NCI-H1092 treated with DMSO at 0.1 percent for 48 hours (cell line): ENCODE measurements at regions not wholly inside any gene's neighbourhood (a gene's known extent, or its start where the extent isn't known, plus 50 kb on each side); places are given as distances from the start of the nearest gene placed in this dataset.
A peak's percentile ranks its signal among the peaks of the same experiment; 100 is the strongest.
"Not testable (repeated sequence)": the region's sequence is repeated elsewhere in the genome, so short reads cannot be mapped to it uniquely, and the experiment has no call there.

Experiments used
- DNase-seq: peaks from one replicate; lab custom pipeline; 2025; lab: John Stamatoyannopoulos, UW

DNA sequence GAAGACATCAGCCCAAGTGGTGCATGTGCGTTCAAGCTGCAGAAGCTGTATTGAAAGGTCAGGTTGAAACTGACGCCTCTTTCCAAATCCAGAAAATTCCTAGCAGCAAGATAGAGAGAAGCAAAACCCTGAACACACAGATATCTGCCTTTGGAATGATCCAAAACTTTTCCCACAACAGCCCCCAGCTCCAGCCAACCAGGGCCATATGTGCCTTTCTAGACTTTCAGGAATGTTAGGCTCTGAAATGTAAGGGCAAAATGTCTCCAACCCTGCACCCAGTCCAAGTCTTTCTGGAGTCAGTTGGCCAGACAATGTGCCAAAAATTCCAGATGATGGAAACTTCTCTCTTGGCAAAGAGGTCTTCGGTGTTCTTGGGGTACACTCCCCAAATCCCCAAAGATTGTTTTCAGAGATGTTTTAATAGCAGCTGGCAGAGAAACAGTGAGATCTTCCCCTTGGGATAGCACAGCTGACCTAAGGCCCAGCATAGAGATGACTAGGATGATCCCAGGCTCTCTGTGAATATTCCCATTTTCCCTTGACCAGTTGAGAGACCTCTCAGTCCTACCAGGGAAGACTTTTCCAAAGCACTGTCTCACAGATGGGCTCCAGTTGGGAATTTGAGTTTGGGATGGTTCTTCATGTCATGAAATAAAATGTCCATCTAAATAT lies 440.4 kb upstream of the CD180 start:
- DNase-seq = no peak

- DNase-seq = no peak
Observed at GRCh38 chr5:67636091-67636490, 439.5 kb upstream of the CD180 start.

DNA sequence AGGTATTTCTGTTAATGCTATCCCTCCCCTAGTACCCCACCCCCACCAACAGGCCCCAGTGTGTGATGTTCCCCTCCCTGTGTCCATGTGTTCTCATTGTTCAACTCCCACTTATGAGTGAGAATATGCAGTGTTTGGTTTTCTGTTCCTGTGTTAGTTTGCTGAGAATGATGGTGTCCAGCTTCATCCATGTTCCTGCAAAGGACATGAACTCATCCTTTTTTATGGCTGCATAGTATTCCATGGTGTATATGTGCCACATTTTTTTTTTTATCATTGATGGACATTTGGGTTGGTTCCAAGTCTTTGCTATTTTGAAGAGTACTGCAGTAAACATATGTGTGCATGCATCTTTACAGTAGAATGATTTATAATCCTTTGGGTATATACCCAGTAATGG lies 430.5 kb upstream of the CD180 start:
- not testable (repeated sequence) for DNase-seq

DNA sequence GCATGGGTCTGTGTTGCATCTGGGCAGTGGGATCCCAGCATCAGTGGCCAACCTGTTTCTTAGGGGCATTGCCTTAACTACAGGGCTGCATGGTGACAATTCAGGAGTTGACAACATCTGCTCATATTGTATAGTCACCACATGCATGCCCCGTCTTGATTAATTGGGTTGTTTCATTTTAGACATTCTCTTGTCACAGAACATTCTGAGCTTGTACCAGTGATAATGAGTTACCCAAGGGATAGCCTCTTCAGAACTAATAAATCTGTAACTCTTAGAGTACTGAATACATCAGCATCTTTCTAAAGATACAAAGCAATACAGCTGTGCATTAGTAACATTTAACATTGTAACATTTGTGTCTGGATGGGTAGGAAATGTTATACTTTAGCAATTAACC lies 426.5 kb upstream of the CD180 start:
- no peak for DNase-seq

DNA sequence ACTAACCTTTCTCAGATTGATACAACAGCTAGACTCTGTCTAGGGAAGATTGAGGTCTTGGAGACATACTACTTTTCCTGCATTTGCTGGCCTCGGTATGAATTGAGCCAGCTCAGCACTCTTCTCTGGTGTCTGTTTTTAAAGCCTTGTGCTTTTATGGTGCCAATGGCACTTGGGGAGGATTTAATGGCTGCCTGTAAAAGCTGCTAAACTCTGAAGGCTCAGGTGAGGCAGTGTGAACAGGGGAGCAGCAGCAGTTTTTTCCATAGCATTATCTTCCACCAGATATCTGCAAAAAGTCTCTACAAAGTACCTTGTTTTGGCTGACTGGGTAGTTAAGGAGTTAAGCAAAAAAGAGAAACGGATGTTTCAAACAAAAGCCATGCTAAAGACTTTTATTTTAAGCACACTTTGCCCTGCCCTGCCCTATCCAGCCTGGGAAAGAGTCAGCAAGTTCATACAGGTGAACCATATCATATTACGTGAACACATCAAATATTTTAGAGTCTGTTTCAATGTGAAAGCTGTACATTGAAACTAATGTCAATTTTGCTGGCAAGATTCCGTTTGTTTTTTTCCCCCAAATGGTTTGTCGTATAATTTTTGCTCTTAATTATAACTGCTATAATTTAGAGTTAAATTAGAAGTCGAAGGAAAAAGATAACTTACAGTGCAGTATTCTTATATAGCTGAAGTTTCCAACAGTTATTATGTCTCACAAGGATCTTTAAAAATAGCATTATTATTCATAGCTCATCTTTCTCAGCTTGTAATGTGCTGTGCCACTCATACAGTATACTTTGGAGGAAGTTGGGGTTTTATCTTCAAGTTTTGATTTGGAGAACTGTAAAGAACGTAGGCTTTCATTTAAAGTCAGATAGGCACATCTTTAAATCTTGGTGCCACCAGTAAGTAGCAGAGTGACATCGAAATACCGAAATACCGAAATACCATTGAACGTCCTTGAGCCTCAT lies 424.1 kb upstream of the CD180 start:
- no peak for DNase-seq

DNA sequence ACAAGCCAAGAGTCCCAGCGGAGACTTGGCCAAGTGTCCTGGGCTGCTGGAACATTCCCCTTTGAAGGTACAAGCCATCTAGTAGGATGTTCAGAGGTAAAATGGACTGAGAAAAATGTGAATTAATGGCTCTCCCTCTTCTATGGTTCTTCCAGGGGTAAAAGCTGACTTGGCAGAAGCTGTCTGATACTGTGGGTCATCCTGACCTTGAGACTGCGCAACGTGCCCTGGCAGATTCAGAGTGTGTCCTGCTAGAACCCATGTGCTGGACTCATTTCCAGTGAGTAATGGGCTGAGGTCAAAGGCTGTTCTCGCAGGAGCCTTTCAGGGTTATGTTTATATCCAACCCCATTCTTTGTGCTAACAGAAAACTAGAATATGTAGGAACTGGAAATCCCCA lies 423.0 kb upstream of the CD180 start:
- DNase-seq = no peak

DNA sequence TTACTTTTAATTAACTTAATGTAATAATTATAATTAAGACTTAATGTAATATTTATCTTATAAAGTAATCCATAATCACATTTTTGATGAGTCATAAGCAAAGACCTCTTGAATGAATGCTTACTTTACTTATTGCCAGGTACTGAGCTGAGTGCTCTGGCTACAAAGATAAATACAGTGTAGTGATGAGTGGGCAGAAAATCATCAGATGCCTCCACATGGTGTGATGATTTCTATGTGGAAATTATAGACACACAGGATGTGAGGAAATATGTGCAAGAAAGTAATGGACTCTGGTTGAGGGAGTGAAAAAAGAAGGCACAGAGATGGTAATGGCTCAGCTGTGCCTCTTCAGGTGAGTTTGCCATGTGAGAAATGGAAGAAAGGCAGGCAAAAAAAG lies 422.6 kb upstream of the CD180 start:
- DNase-seq = no peak

GRCh38 chr5:67617051-67617450 lies 420.5 kb upstream of the CD180 start:
- DNase-seq = no peak

- DNase-seq = no peak
Observed at GRCh38 chr5:67612961-67613360, 416.4 kb upstream of the CD180 start.

DNA sequence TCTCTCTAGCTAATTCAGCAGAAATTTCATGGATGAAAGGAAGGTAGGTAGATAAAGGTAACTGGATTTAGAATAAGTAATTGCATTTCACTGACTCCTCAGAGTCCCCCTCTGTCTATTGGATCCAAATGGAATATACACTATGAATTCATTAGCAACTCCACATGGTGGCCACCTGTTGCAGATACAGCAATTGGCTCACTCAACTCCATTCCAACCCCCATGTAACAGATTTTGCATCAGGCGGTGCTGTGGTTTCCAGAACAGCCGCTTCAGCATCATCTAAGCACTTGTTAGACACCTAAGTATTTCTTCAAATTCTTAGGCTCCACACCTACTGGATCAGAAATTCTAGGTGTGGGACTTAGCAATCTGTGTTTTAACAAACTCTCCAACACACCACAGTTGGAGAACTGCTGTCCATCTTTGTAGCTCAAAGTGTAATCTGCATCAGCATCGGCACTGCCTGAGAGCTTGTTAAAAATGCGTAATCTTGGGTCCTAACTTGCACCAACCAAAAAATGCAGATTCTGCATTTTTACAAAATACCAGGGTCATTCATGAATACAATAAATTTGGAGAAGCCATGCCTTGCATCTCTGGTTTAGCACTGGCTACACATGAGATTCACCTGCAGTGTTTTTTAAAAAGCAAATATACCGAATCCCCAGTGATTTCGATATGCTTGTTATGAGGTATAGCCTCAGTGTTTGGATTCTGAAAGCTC lies 413.8 kb upstream of the CD180 start:
- no peak for DNase-seq

DNA sequence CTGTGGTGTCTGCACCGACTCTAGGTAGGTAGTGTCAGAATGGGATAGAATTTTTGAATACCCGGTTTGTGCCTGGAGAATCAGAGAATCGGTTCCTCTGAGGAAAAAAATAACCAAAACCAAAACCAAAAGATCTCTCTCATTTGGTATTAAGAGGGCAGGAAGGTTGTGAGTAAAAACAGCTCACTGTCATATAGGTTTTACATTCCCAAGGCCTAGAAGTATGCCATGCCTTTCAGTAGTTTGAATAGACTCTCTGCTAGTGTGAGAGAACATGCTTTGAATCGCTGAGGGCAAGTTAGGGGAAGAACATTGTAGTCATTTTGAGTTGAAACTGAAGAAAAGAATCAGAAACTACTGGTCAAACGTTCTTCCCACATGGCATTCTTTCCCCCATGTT lies 411.4 kb upstream of the CD180 start:
- DNase-seq = no peak

- no peak for DNase-seq
Observed at GRCh38 chr5:67606586-67606947, 410.0 kb upstream of the CD180 start.

- DNase-seq = no peak
Observed at GRCh38 chr5:67605730-67606585, 409.4 kb upstream of the CD180 start.

GRCh38 chr5:67591491-67591890 lies 394.9 kb upstream of the CD180 start:
- DNase-seq = no peak

DNA sequence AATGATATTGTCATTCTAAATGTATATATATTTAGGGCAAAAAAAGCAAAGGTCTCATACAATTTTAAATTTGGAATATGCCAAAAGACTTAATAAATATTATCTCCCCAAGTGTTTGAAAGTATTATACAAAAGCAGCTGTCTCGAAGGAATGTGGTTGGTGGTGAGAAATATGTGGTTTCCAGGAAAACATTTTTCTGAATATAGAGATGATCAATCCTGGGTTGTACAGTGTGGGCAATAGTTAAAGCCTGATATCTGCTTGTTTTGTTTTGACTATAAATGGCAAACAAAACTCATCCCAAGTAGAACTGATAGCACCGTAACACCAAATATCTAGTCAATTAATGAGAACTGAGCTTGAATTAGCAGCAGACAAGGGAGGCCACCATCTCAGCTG lies 391.8 kb upstream of the CD180 start:
- no peak for DNase-seq

DNA sequence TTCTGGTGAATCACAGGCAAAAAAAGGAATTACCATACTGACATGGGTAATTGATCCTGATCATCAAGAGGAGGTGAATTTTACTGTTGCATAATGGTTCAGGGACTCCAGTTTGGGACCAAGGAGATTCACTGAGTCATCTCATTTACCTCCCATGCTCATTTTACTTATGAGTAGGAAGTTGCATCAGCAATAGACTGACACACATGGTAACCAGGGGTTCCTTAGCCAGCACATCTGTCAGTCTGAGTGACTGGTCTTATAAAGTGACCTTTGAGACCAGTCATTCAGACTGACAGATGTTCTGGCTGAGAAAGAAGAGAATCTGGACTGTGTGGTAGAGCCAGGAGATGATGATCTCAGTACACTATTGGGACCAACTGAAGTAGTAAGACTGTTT lies 384.6 kb upstream of the CD180 start:
- DNase-seq = no peak

- no peak for DNase-seq
Observed at GRCh38 chr5:67578011-67578410, 381.4 kb upstream of the CD180 start.

- peak; percentile 6 for DNase-seq
Observed at GRCh38 chr5:67577424-67577823, 380.8 kb upstream of the CD180 start.

- DNase-seq = no peak
Observed at GRCh38 chr5:67576112-67576511, 379.5 kb upstream of the CD180 start.

GRCh38 chr5:67575087-67575486 lies 378.5 kb upstream of the CD180 start:
- no peak for DNase-seq

DNA sequence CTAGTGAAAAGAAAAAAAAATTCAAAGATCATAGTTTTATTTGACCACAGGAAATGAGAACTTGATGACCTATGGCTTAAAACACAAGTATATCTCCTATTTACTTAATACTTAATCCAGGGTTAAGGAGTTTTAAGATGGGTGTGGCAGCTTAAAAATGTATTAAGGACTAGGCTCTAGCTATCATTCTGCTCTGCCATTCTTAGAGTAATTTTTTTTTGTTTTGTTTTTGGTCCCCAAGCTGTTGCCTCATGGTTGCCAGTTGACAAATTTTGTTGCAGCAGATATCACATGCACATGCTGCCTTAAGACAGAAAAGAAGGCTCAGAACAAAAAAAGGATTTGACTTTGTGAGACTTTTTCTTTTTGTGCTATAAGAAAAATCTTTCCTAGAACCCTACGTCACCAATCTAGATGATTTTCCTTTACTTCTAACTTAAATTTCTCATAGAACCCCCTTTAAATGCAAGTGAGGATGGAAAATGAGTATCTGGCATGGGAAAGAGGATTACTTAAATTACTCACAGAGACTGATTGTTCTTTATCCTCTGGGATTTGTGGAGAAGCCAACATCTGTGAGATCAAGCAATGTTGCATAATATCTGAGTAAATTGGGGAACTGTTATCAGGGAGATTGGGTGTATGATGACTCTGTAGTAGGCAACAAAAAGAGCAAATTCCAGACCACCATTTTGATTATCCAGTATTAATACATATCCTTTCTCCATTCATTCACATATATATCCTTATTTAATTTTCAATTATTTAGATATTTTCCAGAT lies 364.7 kb upstream of the CD180 start:
- no peak for DNase-seq
